C4-2B (cell line): ENCODE measurements at regions not wholly inside any gene's neighbourhood (a gene's known extent, or its start where the extent isn't known, plus 50 kb on each side); places are given as distances from the start of the nearest gene placed in this dataset.

Experiments
- CTCF ChIP-seq: fragments of 450-650 bp; conservative IDR thresholded peaks from 2 replicates; pipeline ENCODE4 v1.5.1; 2017; ENCODE audit warnings: mild to moderate bottlenecking
- ZFX ChIP-seq: fragments of 450-650 bp; IDR thresholded peaks from 2 replicates; pipeline ENCODE4 v1.6.1; 2017

- peak; percentile 38 for TF ChIP-seq CTCF
- no peak for TF ChIP-seq ZFX
These were observed 1138.0 kb upstream of the SLC10A2 start for GRCh38 chr13:104204177-104204576.
